H1 (cell line): ENCODE measurements at regions not wholly inside any gene's neighbourhood (a gene's known extent, or its start where the extent isn't known, plus 50 kb on each side); places are given as distances from the start of the nearest gene placed in this dataset.
"Not testable (repeated sequence)": the region's sequence is repeated elsewhere in the genome, so short reads cannot be mapped to it uniquely, and the experiment has no call there.

ENCODE experiments used
- CTCF ChIA-PET: fragments of 300-600 bp; sonication (Branson Sonifier 250); formaldehyde crosslinking; loops from one replicate; lab custom pipeline; 2021; ENCODE audit not compliant: partially characterized antibody; lab: Charles Lee
- POLR2A ChIA-PET: fragments of 300-600 bp; sonication (Branson Sonifier 250); formaldehyde crosslinking; loops from one replicate; lab custom pipeline; 2021; ENCODE audit warnings: inconsistent platforms; ENCODE audit not compliant: partially characterized antibody; lab: Charles Lee
- DNase-seq, 2 experiments: peaks; one replicate each; pipeline versions ENCODE4 v3.0.0 to v3.0.0-alpha.2; 2010 to 2022; ENCODE audit warnings: low spot score in 2 of 2, low read depth in 1 of 2, mixed read lengths in 1 of 2
- FAIRE-seq: peaks from 2 replicates; lab custom pipeline; 2011; peaks lifted over from hg19 to GRCh38; lab: Jason Lieb, UNC
- H2AFZ ChIP-seq: 2 replicates; pipeline ENCODE4 v1.8.1; 2012; ENCODE audit warnings: low read length, inconsistent platforms
- H2AK5ac ChIP-seq: 2 replicates; pipeline ENCODE4 v1.6.1; 2013; ENCODE audit warnings: low read depth, low read length
- H2BK120ac ChIP-seq: replicated peaks from 2 replicates; pipeline ENCODE3; 2013; ENCODE audit warnings: low read depth, low read length, inconsistent platforms
- H2BK12ac ChIP-seq: 2 replicates; pipeline ENCODE4 v1.6.1; 2013; ENCODE audit warnings: low read depth, low read length
- H2BK15ac ChIP-seq: 2 replicates; pipeline ENCODE4 v1.6.1; 2013; ENCODE audit warnings: low read length
- H2BK20ac ChIP-seq: 2 replicates; pipeline ENCODE4 v1.6.1; 2013; ENCODE audit warnings: low read length
- H2BK5ac ChIP-seq: 2 replicates; pipeline ENCODE4 v1.6.1; 2013; ENCODE audit warnings: low read depth, low read length
- H3K14ac ChIP-seq: 2 replicates; pipeline ENCODE4 v1.6.1; 2013; ENCODE audit warnings: inconsistent platforms; ENCODE audit not compliant: insufficient read length
- H3K18ac ChIP-seq: 2 replicates; pipeline ENCODE4 v1.6.1; 2013; ENCODE audit warnings: low read length; ENCODE audit errors: extremely low read depth
- H3K23ac ChIP-seq: 2 replicates; pipeline ENCODE4 v1.6.1; 2013; ENCODE audit warnings: inconsistent platforms; ENCODE audit not compliant: insufficient read length
- H3K23me2 ChIP-seq: 2 replicates; pipeline ENCODE4 v1.6.1; 2013; ENCODE audit warnings: low read depth, low read length
- H3K27ac ChIP-seq: 2 replicates; pipeline ENCODE4 v1.6.1; 2011; ENCODE audit warnings: low read depth, low read length, inconsistent platforms
- H3K27me3 ChIP-seq, 4 experiments: replicated peaks in 1 of 4; 1 replicate in 1 of 4; 2 replicates in 3 of 4; pipeline versions ENCODE4 v1.6.1 to v1.8.1; 2011 to 2013; ENCODE audit warnings: low read length in 3 of 4, mild to moderate bottlenecking in 3 of 4, inconsistent platforms in 2 of 4, mixed read lengths in 2 of 4, moderate library complexity in 1 of 4; ENCODE audit not compliant: control insufficient read depth in 3 of 4, insufficient read depth in 3 of 4; ENCODE audit errors: extremely low read depth in 1 of 4
- H3K36me3 ChIP-seq, 4 experiments: 2 replicates each; pipeline versions ENCODE4 v1.6.1 to v1.8.1; 2011 to 2013; ENCODE audit warnings: mild to moderate bottlenecking in 4 of 4, low read length in 3 of 4, moderate library complexity in 2 of 4, control low read depth in 1 of 4, inconsistent platforms in 1 of 4; ENCODE audit not compliant: insufficient read depth in 4 of 4, control insufficient read depth in 2 of 4
- H3K4ac ChIP-seq: replicated peaks from 2 replicates; pipeline ENCODE3; 2013; ENCODE audit warnings: low read length, low read depth, mixed read lengths, inconsistent platforms; ENCODE audit not compliant: insufficient read length
- H3K4me1 ChIP-seq, 4 experiments: replicated peaks in 1 of 4; 1 replicate in 1 of 4; 2 replicates in 3 of 4; pipeline versions ENCODE4 v1.6.1 to v1.8.1; 2011 to 2013; ENCODE audit warnings: low read length in 3 of 4, inconsistent platforms in 2 of 4, mixed read lengths in 1 of 4; ENCODE audit not compliant: insufficient read depth in 4 of 4, control insufficient read depth in 3 of 4
- H3K4me2 ChIP-seq, 2 experiments: 2 replicates each; pipeline versions ENCODE4 v1.6.1 to v1.8.1; 2011 to 2013; ENCODE audit warnings: low read depth in 2 of 2, low read length in 2 of 2, control low read depth in 1 of 2, inconsistent platforms in 1 of 2, mild to moderate bottlenecking in 1 of 2; ENCODE audit not compliant: insufficient read depth in 1 of 2
- H3K4me3 ChIP-seq, 4 experiments: fragments of 200-600, 300-600 bp in 1 of 4; sonication (generic), shearing (Covaris generic), sonication (Bioruptor Twin) in 1 of 4; 2 replicates each; pipeline versions ENCODE4 v1.5.1 to v1.8.1; 2011 to 2016; ENCODE audit warnings: low read length in 4 of 4, low read depth in 3 of 4, control low read depth in 2 of 4, inconsistent platforms in 2 of 4, mild to moderate bottlenecking in 2 of 4, mixed read lengths in 1 of 4, moderate library complexity in 1 of 4; ENCODE audit not compliant: insufficient read depth in 2 of 4; ENCODE audit errors: extremely low read depth in 1 of 4
- H3K56ac ChIP-seq: replicated peaks from 2 replicates; pipeline ENCODE3; 2013; ENCODE audit warnings: low read depth, mild to moderate bottlenecking, mixed read lengths, low read length, inconsistent platforms; ENCODE audit not compliant: insufficient read length
- H3K79me1 ChIP-seq: 2 replicates; pipeline ENCODE4 v1.6.1; 2013; ENCODE audit warnings: low read depth, low read length, control low read depth
- H3K79me2 ChIP-seq, 2 experiments: 2 replicates each; pipeline versions ENCODE4 v1.6.1 to v1.8.1; 2012 to 2013; ENCODE audit warnings: low read length in 2 of 2, mild to moderate bottlenecking in 2 of 2, inconsistent platforms in 1 of 2; ENCODE audit not compliant: insufficient read depth in 2 of 2, control insufficient read depth in 1 of 2
- H3K9ac ChIP-seq, 4 experiments: replicated peaks in 1 of 4; 1 replicate in 1 of 4; 2 replicates in 3 of 4; pipeline versions ENCODE4 v1.6.1 to v1.8.1; 2011 to 2013; ENCODE audit warnings: low read depth in 3 of 4, low read length in 3 of 4, control low read depth in 2 of 4, mild to moderate bottlenecking in 2 of 4, moderate library complexity in 2 of 4, inconsistent platforms in 1 of 4; ENCODE audit errors: extremely low read depth in 1 of 4
- H3K9me3 ChIP-seq, 2 experiments: 2 replicates each; pipeline versions ENCODE4 v1.6.1 to v1.8.1; 2012 to 2013; ENCODE audit warnings: mild to moderate bottlenecking in 2 of 2, moderate library complexity in 2 of 2, control low read depth in 1 of 2, inconsistent platforms in 1 of 2, low read depth in 1 of 2, low read length in 1 of 2, mixed read lengths in 1 of 2; ENCODE audit not compliant: insufficient read depth in 2 of 2
- H4K20me1 ChIP-seq, 2 experiments: replicated peaks in 1 of 2; 2 replicates each; pipeline versions ENCODE3 to v1.8.1; 2011 to 2013; ENCODE audit warnings: inconsistent platforms in 2 of 2, low read length in 2 of 2, mild to moderate bottlenecking in 1 of 2; ENCODE audit not compliant: insufficient read depth in 2 of 2, control insufficient read depth in 1 of 2
- H4K5ac ChIP-seq: 2 replicates; pipeline ENCODE4 v1.6.1; 2013; ENCODE audit warnings: low read length, low read depth, mixed read lengths, inconsistent platforms; ENCODE audit not compliant: insufficient read length
- H4K8ac ChIP-seq: 2 replicates; pipeline ENCODE4 v1.8.0; 2013; ENCODE audit warnings: mild to moderate bottlenecking, moderate library complexity, low read length, inconsistent platforms; ENCODE audit not compliant: insufficient read depth; ENCODE audit errors: extremely low read depth
- H4K91ac ChIP-seq: replicated peaks from 2 replicates; pipeline ENCODE3; 2013; ENCODE audit warnings: low read length, mixed read lengths, inconsistent platforms; ENCODE audit not compliant: insufficient read length
- WGBS, 2 experiments: shearing (Covaris generic) in 1 of 2; methylation state at CpG; one replicate each; pipeline versions ENCODE4 v1.1.6 to v1.1.7; 2013 to 2015; ENCODE audit warnings: low lambda C conversion rate in 2 of 2, mixed read lengths in 2 of 2, inconsistent platforms in 1 of 2, low coverage in 1 of 2, missing lambda C conversion rate in 1 of 2; ENCODE audit not compliant: insufficient replicate concordance in 2 of 2, insufficient coverage in 1 of 2, insufficient read length in 1 of 2; ENCODE audit errors: extremely low coverage in 1 of 2, missing lambda C conversion rate in 1 of 2; 5-methylcytosine and 5-hydroxymethylcytosine counted together

GRCh38 chr4:28857028-28857427 is 1863.1 kb upstream of the PCDH7 start:
- POLR2A ChIA-PET, H2AK5ac ChIP-seq, H4K5ac ChIP-seq, H3K27me3 ChIP-seq, H3K79me2 ChIP-seq, H3K9ac ChIP-seq, H4K8ac ChIP-seq, H3K23ac ChIP-seq, H3K56ac ChIP-seq, H2AFZ ChIP-seq, H2BK120ac ChIP-seq, H3K36me3 ChIP-seq, H3K4me3 ChIP-seq, H3K4me1 ChIP-seq, H2BK5ac ChIP-seq, FAIRE-seq, H2BK20ac ChIP-seq, H3K14ac ChIP-seq, H2BK12ac ChIP-seq, H3K9me3 ChIP-seq, H4K20me1 ChIP-seq, H3K4ac ChIP-seq, H3K27ac ChIP-seq, H3K23me2 ChIP-seq, H4K91ac ChIP-seq, H3K79me1 ChIP-seq, H3K18ac ChIP-seq, DNase-seq, H2BK15ac ChIP-seq, H3K4me2 ChIP-seq: not testable (repeated sequence)
- CTCF ChIA-PET: interaction anchor here (1.1 kb wide), 1 partner anchor 394 kb away, joined by 3 read pairs; no protein-coding TSS in a partner anchor
- WGBS, 2 experiments: 90% methylated on average over 7 of the region's 7 CpGs; no CpG with 5 or more reads in 1 of the 2 experiments
